ENCODE measurements at regions not wholly inside any gene's neighbourhood (a gene's known extent, or its start where the extent isn't known, plus 50 kb on each side); places are given as distances from the start of the nearest gene placed in this dataset.

- Histone ChIP-seq H3K36me3 (replicated peaks; ENCODE audit: insufficient read depth, low read depth) (no peaks in the 10 kb centered on the region), H3K4me2 (no peak overlapping the region), H3K27ac (no peak overlapping the region), H2AFZ (no peak overlapping the region), H3K4me1 (ENCODE audit: insufficient read depth) (no peaks in the 10 kb centered on the region), H3K9me2 (replicated peaks; ENCODE audit: insufficient read depth) (no peaks in the 10 kb centered on the region), H4K20me1 (ENCODE audit: insufficient read depth, poor library complexity, severe bottlenecking) (no peaks in the 10 kb centered on the region), H3K27me3 (no peaks in the 10 kb centered on the region), H3K4me3 (no peak overlapping the region), H3K79me2 (no peaks in the 10 kb centered on the region), H3K9me3 (ENCODE audit: low read depth) (no peaks in the 10 kb centered on the region)
- WGBS (ENCODE audit: low lambda C conversion rate, missing lambda C conversion rate) = 69% methylated on average over 2 of the region's 2 CpGs
- no peak for DNase-seq (ENCODE audit: low spot score)
- TF ChIP-seq EZH2 (IDR thresholded peaks at IDR 0.05; ENCODE audit: borderline replicate concordance) (no peak), EZH2phosphoT487 (IDR thresholded peaks at IDR 0.05; ENCODE audit: low read depth, severe bottlenecking, unreplicated experiment) (no peak)
- TF ChIP-seq, protein P1, sequence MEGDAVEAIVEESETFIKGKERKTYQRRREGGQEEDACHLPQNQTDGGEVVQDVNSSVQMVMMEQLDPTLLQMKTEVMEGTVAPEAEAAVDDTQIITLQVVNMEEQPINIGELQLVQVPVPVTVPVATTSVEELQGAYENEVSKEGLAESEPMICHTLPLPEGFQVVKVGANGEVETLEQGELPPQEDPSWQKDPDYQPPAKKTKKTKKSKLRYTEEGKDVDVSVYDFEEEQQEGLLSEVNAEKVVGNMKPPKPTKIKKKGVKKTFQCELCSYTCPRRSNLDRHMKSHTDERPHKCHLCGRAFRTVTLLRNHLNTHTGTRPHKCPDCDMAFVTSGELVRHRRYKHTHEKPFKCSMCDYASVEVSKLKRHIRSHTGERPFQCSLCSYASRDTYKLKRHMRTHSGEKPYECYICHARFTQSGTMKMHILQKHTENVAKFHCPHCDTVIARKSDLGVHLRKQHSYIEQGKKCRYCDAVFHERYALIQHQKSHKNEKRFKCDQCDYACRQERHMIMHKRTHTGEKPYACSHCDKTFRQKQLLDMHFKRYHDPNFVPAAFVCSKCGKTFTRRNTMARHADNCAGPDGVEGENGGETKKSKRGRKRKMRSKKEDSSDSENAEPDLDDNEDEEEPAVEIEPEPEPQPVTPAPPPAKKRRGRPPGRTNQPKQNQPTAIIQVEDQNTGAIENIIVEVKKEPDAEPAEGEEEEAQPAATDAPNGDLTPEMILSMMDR (IDR thresholded peaks at IDR 0.05; ENCODE audit: poor library complexity) = no peak
Observed at GRCh38 chr7:106957766-106958165, 86.7 kb upstream of the PRKAR2B start.

- Histone ChIP-seq H3K4me2 (no peak overlapping the region), H3K9me2 (replicated peaks; ENCODE audit: insufficient read depth) (no peaks in the 10 kb centered on the region), H3K27me3 (no peaks in the 10 kb centered on the region), H3K27ac (no peak overlapping the region), H2AFZ (no peak overlapping the region), H3K4me3 (no peak overlapping the region), H3K4me1 (ENCODE audit: insufficient read depth) (no peaks in the 10 kb centered on the region), H3K36me3 (replicated peaks; ENCODE audit: insufficient read depth, low read depth) (no peaks in the 10 kb centered on the region), H4K20me1 (ENCODE audit: insufficient read depth, poor library complexity, severe bottlenecking) (no peaks in the 10 kb centered on the region), H3K9me3 (ENCODE audit: low read depth) (no peaks in the 10 kb centered on the region), H3K79me2 (no peaks in the 10 kb centered on the region)
- DNase-seq (ENCODE audit: low spot score) = peak; percentile 18
- 27% methylated on average over 2 of the region's 2 CpGs for WGBS (ENCODE audit: low lambda C conversion rate, missing lambda C conversion rate)
- TF ChIP-seq, protein P1 (IDR thresholded peaks at IDR 0.05; ENCODE audit: poor library complexity) = no peak
- TF ChIP-seq EZH2phosphoT487 (IDR thresholded peaks at IDR 0.05; ENCODE audit: low read depth, severe bottlenecking, unreplicated experiment) (no peak), EZH2 (IDR thresholded peaks at IDR 0.05; ENCODE audit: borderline replicate concordance) (no peak)
Observed at GRCh38 chr7:106959753-106960152, 84.8 kb upstream of the PRKAR2B start.

GRCh38 chr7:106962751-106963150 is 81.8 kb upstream of the PRKAR2B start:
- no peak overlapping the region for H2AFZ ChIP-seq
- WGBS (ENCODE audit: low lambda C conversion rate, missing lambda C conversion rate) = 95% methylated on average over 2 of the region's 2 CpGs
- no peaks in the 10 kb centered on the region for H3K9me3 ChIP-seq (ENCODE audit: low read depth)
- H3K9me2 ChIP-seq (replicated peaks; ENCODE audit: insufficient read depth) = no peaks in the 10 kb centered on the region
- H3K4me1 ChIP-seq (ENCODE audit: insufficient read depth) = no peaks in the 10 kb centered on the region
- H3K4me2 ChIP-seq = no peak overlapping the region
- H3K79me2 ChIP-seq = no peaks in the 10 kb centered on the region
- H3K36me3 ChIP-seq (replicated peaks; ENCODE audit: insufficient read depth, low read depth) = no peaks in the 10 kb centered on the region
- H3K27me3 ChIP-seq = no peaks in the 10 kb centered on the region
- no peak overlapping the region for H3K4me3 ChIP-seq
- no peaks in the 10 kb centered on the region for H4K20me1 ChIP-seq (ENCODE audit: insufficient read depth, poor library complexity, severe bottlenecking)
- DNase-seq (ENCODE audit: low spot score) = no peak
- TF ChIP-seq EZH2phosphoT487 (IDR thresholded peaks at IDR 0.05; ENCODE audit: low read depth, severe bottlenecking, unreplicated experiment) = no peak
- TF ChIP-seq EZH2 (IDR thresholded peaks at IDR 0.05; ENCODE audit: borderline replicate concordance) = no peak
- TF ChIP-seq, protein P1 (IDR thresholded peaks at IDR 0.05; ENCODE audit: poor library complexity) = no peak
- no peak overlapping the region for H3K27ac ChIP-seq

- DNase-seq (ENCODE audit: low spot score) = no peak
- Histone ChIP-seq H3K4me1 (ENCODE audit: insufficient read depth) (no peaks in the 10 kb centered on the region), H2AFZ (no peak overlapping the region), H3K79me2 (no peaks in the 10 kb centered on the region), H3K27ac (no peak overlapping the region), H3K36me3 (replicated peaks; ENCODE audit: insufficient read depth, low read depth) (no peaks in the 10 kb centered on the region), H3K9me3 (ENCODE audit: low read depth) (no peaks in the 10 kb centered on the region), H3K4me2 (no peak overlapping the region), H3K27me3 (no peaks in the 10 kb centered on the region), H3K9me2 (replicated peaks; ENCODE audit: insufficient read depth) (no peaks in the 10 kb centered on the region), H3K4me3 (no peak overlapping the region), H4K20me1 (ENCODE audit: insufficient read depth, poor library complexity, severe bottlenecking) (no peaks in the 10 kb centered on the region)
- 23% methylated on average over 3 of the region's 3 CpGs for WGBS (ENCODE audit: low lambda C conversion rate, missing lambda C conversion rate)
- TF ChIP-seq, protein P1 (IDR thresholded peaks at IDR 0.05; ENCODE audit: poor library complexity) = no peak
- no peak for TF ChIP-seq EZH2 (IDR thresholded peaks at IDR 0.05; ENCODE audit: borderline replicate concordance)
- TF ChIP-seq EZH2phosphoT487 (IDR thresholded peaks at IDR 0.05; ENCODE audit: low read depth, severe bottlenecking, unreplicated experiment) = no peak
Observed at GRCh38 chr7:106964466-106964865, 80.0 kb upstream of the PRKAR2B start.

Data from hepatocyte (in vitro differentiated cells).